DLD1 (cell line): ENCODE measurements at regions not wholly inside any gene's neighbourhood (a gene's known extent, or its start where the extent isn't known, plus 50 kb on each side); places are given as distances from the start of the nearest gene placed in this dataset.
"Not testable (repeated sequence)": the region's sequence is repeated elsewhere in the genome, so short reads cannot be mapped to it uniquely, and the experiment has no call there.

Experiments used
- in situ Hi-C: cut with HindIII; loops from 2 replicates; pipeline ENCODE4 v1.10.0; 2017; ENCODE audit warnings: low sequenced_read_pairs

DNA sequence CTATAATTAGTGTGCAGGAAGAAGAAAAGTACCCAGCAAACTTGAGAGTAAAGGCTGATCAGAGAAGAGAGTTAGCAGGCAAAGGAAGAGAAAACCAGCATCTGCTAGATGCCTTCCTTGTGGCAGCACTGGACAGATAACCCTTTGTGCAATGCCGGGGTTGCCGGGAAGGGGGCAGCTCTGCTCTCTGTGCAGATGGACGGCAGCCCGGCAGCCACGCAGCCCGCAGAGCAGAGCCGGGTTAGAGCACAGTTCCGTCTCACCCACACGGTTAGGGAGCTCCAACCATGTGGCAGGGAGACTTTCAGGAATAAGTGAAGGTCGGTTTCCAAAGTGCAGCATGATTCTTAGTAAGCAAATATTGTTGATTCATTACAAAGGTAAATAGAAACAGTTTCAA is 80.0 kb upstream of the RPS6KA2 start:
- in situ Hi-C loops: no loop called here

DNA sequence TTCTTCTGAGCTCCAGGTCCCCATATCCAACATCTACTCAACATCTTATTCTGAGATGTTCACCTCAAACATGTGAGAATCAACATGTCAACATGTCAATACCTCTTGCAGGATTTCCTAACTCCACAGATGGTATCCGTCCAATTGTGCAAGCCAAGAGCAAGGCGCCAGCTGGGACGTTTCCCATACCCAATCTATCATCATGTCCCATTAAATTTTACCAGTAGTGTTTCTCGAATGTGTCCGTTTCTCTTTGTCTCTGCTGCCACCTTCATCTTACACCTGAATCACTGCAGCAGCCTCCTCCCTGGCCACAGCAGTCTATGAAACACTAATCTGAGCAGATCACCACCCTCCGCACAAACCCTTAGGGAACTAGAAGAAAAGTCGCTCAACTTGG is 78.0 kb upstream of the RPS6KA2 start:
- in situ Hi-C loops: no loop called here

DNA sequence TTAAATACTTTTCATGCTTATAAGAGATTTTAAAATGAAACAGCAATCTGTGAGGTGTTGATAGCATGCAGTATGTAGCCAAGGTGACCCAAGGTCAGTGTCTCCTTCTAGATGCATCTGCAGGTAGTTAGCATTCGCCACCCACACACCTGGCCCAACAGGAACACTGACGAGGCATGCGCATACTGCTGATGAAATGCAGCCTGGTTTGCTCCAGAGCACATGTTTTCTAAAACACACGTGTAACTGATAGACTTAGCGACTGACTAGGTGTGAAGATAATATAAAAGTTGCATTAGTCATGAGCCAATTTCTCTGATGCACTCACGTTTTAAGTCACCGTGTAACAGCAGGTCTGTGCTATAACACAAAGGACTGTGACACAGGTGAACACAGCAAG is 77.1 kb upstream of the RPS6KA2 start:
- in situ Hi-C loops: no loop called here

DNA sequence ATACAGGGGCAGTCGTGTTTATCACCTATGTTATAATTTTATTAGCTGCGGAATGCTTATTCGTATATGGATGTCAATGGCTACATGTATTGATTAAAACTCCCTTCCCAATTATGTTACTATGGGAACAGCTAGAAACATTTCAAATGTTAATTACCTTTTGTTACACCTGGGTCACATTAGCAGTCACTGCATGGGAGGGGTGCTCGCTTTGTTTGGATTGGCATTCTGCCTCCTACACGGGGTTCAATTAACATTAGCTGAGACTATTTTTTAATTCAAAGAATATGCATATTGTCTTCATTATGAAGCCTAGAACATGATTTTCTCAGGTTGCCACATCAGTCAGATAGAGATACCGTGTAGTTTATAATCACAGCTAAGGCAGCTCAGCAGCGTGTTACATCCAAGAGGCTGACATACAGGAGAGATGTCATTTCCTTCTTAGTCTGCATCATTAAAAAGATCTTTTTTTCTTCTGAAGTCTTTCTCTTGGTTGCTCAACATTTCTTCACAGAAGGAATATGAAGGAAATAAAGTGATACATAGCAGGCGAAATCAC is 76.2 kb upstream of the RPS6KA2 start:
- in situ Hi-C loops: no loop called here

DNA sequence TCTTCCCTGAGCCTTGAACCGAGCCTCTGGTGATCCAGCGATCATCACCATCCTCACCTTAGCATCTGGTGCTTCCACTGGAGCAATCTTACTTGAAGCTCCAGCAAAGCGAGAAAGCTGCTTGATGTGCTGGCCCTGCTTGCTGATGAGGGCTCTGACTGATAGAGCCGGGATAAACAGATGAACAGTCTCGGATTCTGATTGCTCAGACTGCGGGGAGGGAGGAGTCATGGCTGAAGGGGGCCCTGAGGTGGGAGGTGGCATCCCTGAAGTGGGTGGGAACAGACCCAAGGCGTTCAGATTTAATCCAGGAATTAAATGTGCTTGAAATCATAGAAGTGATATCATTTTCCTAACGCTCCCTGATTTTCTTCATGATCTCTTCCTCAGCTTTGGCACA is 74.4 kb upstream of the RPS6KA2 start:
- in situ Hi-C loops: not testable (repeated sequence)

DNA sequence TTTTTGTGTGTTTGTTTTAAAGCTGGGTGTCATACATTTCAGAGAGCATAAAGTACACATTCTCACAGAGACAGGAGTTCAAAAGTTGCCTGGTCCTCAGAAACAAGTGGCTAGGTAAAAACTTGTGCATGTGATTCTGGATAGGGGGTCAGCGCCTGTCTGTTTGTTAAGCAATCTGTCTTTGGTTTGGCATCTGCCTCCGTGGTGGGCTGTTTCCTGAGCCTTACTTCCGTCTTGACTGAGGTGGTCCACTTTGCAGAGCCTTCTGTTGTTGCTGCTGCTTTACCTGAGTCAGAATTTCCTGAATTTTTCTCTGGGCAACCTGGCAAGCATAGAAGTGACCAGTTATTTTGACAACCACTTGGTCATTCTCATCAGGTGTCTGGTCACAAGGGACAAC is 73.8 kb upstream of the RPS6KA2 start:
- in situ Hi-C loops: not testable (repeated sequence)

DNA sequence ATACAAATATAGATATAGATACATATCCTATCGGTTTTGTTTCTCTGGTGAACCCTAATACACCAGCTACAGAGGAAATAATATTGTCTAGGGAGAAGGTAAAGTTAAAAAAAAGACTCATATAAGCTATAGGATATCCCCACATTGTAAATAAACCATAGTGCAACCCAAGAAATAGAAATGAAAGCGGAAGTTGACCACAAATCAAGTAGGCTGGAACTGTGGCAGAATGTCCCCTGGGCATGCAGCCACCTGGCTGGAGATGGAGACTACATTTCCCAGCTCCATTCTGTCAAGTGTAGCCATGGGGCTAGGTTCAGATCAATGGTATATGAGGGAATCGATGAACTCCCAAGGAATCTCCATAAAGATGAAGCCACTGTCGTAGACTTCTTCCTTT is 70.1 kb upstream of the RPS6KA2 start:
- in situ Hi-C loops: no loop called here

DNA sequence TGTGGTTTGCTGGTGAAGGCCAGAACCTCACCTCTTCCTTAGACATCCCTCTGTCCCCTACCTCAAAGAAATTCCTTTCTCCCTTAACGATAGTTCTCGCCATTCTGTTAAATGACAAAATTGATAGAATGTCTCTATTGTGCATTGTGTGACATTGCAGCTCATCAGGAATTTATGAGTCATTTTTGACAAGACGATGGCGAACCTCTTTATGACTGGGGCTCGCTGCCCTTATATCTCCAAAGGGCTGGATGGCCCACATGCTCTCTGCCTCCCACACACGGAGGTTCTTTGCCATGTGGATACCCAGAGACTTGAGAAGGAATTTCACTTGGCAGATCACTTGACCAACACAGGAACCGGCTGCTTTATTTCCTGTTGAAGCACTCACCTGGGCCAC is 66.8 kb upstream of the RPS6KA2 start:
- in situ Hi-C loops: no loop called here

DNA sequence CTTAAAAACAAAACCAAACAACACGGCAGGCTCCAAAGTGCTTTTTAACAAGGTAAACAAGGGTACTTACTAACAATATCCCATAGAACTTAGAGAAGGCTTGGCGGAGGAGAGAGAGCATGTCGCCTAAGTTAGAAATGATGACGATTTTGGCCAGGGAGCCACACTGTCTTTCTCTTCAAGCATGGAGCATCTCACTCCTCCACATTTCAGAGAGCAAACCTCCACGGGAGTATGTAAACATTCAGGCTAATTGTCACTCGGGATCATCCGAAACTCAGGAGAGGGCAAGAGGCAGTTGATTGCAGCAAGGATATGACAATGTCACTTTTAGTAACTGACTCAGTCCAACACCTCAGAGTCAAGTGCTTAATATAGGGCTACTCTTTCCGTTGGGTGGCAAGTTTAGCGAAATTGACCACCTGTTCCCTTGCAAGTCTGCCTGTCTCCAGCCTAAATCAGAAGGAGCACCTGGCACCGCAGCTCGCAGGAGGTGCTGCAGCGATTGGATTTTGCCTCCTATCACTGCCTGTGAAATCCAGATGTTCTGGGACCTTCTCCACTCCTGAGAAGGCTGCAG is 65.8 kb upstream of the RPS6KA2 start:
- in situ Hi-C loops: no loop called here

DNA sequence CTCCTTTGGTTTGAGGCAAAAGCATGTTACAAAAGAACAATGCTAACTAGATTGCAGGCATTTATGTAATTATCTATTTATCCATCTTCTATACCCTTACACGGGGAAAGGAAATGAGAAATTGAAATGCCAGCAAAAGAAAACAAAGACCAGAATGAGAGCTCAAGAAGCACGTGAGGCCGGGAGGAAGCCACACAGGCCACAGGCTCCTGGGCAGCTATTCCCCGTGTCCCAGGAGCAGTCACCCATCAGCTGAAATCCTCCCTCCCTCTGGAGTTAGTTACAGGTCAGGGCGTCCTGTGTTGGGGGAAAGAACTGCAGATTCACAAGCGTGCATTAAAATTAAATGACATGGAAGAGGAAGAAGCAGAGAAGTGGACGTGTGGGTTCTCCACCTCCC is 64.7 kb upstream of the RPS6KA2 start:
- in situ Hi-C loops: no loop called here

DNA sequence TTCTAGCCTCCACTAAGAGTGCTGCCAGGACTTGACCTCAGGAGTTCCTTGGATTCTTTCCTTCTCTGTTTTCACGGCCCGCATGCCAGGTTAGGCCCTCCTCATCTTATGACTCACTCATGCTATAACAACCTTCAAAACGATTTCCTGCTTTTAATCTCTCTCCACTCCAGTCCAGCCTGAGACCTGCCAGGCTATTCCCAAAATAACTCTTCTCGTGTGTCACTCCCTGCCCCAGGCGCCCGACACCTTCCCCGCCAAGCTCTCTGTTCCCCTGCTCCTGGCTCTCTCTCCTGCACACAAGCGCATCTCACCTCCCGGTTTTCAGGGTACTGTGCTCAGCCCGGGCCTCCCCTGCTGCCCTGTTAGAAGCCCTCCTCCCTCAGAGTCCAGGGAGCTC is 64.1 kb upstream of the RPS6KA2 start:
- in situ Hi-C loops: no loop called here

DNA sequence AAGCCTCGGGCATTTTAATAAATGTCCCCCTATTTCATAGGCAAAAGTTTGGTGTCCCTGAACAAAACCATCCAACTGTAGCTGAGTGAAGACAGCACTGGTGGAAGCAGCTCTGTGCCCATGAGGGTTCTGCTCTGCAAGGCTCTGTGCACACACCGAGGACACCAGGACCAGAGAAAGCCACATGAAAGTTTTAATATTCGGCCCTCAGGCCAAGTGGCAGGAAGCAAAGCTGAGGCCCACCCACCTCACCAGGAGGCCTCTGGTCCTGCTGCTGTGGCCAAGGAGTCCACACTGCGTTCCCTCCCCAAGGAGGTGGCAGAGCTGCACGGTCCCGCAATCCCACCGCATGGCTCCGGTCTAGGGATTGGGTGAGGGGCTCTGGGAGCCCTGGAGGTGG is 62.6 kb upstream of the RPS6KA2 start:
- in situ Hi-C loops: no loop called here

DNA sequence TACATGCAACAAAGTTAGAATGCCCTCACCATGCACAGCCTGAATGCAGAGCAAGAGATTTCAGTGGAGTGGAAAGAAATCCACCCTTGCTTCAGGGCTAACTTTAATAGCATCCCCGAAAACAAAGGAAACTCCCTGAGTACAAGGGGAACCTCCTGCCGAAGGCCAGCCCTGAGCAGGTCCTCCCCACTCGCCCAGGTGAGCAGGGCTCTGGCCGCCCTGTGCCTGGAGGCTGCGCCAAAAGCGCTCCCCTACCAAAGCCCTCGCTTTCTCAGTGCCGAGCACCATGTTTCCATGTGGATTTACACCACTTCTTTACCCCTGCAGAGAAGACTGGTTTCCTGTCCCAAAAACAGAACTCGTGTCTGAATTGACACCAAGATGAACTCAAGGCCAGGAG is 61.9 kb upstream of the RPS6KA2 start:
- in situ Hi-C loops: no loop called here

DNA sequence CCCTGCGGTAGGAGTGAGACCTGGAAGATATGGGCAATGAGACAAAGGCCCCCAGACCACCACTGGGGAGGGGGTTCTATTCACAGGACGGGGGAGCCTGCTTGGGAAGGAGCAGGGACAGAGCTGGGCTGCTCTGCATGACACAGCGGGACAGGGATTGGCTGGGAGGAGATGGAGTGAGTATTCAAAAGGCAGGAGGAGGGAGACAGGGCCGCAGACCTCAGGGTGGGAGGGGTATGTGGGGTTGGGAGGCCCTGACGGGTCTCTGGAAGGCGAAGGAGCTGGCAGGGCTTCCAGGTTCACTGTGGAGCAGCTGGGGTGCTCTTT is 60.8 kb upstream of the RPS6KA2 start:
- in situ Hi-C loops: no loop called here

DNA sequence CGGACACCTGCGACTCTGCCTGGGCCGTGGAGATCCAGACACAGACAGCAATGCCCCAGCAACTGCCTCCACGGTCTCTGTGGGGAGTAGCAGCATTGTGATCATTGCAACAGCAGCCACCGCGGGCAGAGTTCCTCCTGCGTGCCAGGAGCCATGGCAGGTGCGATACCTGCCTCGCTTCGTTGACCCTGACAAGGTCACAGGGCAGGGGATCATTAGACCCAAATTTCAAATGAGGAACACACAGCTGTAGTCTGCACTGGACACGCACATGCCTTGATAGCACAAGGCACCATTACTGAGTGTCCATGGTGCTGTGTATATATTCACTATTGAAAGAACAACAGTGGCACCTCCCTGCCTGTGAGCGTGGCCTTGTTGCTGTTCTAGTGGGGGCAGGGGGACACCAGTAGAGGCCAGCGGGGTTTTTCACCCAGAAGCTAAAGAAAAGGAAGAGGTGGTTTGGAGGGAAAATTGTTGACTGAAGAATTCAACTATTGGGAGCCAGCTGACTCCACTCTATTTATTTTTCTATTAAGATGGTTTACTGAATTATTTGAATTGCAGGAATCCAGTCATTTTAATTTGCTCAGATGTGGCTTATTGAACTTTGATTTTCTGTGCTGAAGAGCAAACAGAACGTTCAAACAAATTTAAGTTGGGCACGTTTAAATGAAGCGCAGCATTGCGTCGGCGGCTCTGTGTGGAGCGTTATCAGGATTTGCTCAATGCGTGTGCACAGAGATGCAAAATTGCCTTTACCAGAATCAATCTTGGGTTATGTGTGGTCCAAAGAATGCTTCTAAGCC is 60.2 kb upstream of the RPS6KA2 start:
- in situ Hi-C loops: no loop called here

DNA sequence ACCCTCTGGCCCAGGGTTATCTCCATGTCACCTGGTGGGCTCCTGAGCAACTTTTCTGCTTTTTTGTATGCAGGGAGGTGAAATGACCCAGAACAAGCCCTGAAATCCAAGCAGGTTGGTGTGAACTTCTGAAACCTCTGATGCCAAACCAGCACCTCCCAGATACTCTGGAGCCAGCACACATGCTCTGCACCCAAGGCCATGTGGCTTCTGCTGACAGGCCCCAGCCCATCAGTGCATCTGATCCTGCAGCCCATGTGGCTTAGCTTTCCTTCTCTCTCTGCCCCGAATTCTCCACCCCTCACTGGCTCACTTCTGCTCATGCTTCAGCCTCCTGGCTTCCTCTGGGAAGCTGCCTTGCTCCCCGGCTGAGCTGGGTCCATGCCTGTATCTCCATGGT is 59.3 kb upstream of the RPS6KA2 start:
- in situ Hi-C loops: no loop called here

DNA sequence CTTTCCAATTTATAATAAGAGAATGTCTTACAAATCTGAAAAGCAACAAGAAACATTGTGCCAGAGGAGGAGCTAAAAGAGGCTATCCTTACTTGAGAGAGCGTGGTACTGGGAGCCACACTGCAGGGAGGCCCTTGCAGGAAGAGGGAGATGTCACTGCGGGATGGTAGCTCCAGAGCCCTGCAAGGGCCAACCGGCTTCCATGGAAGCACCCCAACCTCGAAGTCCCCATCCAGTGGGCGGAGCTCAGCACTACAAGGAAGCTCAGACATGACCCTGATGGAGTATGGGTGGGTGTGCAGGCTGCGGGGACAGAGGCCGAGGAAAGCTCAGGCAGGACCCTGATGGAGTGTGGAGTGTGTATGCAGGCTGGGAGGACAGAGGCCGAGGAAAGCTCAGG is 57.8 kb upstream of the RPS6KA2 start:
- in situ Hi-C loops: no loop called here

DNA sequence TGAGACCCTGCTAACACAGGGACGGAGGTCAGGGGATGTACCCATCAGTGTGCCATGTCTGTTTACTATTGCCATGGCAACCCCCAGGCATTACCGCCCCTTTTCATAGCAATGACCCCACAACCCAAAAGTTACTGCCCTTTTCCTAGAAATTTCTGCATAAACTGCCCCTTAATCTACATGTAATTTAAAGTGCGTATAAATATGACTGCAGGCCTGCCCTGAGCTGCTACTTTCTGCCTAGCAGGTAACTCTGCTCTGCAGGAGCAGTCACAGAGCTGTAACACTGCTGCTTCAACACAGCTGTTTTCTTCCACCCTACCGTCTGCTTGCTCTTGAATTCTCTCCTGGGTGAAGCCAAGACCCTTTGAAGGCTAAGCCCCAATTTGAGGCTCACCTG is 57.1 kb upstream of the RPS6KA2 start:
- in situ Hi-C loops: no loop called here

DNA sequence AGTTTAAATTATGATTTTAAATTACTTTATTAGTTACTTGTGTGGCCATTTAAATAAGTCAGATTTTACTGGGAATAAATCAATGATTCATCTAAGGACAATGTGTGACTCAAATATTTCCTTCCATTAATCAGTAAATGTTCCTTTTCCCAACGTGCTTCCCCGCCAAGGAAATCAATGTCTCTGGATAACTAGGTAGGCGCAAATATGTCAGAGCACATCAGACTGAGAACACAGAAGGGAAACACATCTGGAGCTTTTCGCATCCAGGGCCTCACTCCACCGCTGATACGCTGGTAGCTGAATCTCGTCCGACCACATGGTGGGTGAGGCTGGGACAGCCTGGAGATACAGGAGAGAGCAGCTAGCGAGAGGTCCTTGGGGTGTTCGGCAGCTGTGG is 56.4 kb upstream of the RPS6KA2 start:
- in situ Hi-C loops: no loop called here

DNA sequence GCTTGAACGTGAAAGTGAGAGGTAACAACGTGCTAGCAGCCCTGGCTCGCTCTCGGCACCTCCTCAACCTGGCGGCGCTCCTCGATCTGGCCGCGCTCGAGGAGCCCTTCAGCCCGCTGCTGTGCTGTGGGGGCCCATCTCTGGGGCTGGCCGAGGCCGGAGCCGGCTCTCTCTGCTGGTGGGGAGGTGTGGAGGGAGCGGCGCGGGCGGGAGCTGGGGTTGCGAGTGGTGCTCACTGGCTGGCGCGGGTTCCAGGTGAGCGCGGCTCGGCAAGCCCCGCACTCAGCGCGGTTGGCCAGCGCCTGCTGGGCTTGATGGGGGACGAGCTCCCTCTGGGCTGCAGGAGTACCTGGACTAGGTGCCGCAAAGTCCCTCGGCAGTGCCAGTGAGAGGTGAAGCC is 52.5 kb upstream of the RPS6KA2 start:
- in situ Hi-C loops: no loop called here

DNA sequence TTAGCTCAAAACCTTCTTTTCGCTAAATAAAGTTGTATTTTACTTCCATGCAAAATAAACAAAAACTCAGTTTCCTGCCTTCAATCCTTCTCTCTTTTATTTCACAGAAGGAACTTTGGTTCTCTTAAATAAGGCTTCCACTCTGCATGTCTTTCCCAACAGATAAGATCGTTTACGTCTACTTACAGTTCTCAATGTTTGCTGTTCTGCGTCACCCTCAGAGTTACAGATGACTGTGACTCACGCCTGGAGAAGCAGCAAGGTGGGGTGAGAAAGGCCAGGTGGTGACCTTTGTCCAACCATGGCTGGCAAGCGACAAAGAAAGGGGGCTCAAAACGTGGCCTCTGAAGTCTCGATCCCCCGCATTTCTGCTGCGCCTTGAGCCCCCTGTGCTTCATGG is 51.4 kb upstream of the RPS6KA2 start:
- in situ Hi-C loops: no loop called here

DNA sequence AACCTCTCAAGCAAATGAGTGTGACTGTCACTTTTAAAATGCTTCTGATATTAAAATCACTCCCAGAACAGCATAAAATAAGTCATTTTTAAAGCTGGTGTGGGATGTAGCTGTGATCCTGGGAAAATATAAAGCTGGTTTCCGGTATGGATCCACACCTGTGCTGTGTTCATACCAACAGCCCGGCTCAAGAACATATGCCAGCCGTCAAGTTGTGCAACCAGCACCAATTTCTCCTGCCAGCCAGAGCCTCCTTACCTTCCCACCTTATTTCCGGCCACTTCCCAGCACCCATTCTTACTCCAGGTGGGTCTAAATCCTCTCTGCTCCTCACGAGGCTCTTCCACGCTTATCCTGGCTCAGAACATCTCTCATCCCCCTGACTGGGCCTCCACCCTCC is 50.9 kb upstream of the RPS6KA2 start:
- in situ Hi-C loops: no loop called here
